ENCODE measurements at regions not wholly inside any gene's neighbourhood (a gene's known extent, or its start where the extent isn't known, plus 50 kb on each side); places are given as distances from the start of the nearest gene placed in this dataset.
"Not testable (repeated sequence)": the region's sequence is repeated elsewhere in the genome, so short reads cannot be mapped to it uniquely, and the experiment has no call there.

DNA sequence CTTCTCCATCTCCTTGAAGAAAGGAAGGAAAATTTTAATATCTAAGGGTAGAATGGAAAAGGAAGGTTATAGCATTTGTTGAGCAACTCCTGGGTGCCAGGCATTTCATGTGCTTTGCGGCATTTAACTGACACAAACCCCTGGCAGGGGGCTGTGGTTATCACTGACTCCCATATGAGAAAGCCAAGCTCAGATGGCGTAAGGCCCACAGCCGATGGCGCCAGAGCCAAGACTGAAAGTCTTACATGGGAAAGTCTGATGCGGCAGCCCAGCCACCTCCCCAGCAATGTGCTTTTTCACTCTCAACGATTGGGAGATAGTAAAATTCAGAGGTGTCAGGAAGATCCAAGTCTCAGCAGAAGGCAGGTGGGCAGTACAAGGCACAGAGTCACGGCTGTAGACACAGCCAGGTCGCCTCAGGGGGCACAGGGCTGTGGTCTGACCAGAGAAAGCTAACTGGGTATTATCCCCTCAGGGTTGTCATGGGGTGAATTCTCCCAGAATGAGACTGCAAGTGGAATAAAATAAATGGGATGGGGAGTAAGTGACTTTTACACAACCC, 324.2 kb upstream of the NCKAP5 start:
- Mint-ChIP-seq H3K36me3 (ENCODE audit: insufficient read depth, unreplicated experiment) (no peaks in the 10 kb centered on the region), H3K9me3 (ENCODE audit: low read depth, unreplicated experiment) (peaks cover 4% of the 10 kb centered on the region), H3K4me3 (ENCODE audit: low read depth, unreplicated experiment) (no peak overlapping the region), H3K4me1 (ENCODE audit: low read depth, unreplicated experiment) (peaks cover 4% of the 10 kb centered on the region), H3K27ac (ENCODE audit: unreplicated experiment) (no peak overlapping the region), H3K27me3 (ENCODE audit: unreplicated experiment) (peaks cover 28% of the 10 kb centered on the region)
- TF ChIP-seq CTCF (IDR thresholded peaks at IDR 0.05; ENCODE audit: unreplicated experiment) = no peak
- CTCF ChIA-PET = no interaction called here
- intact Hi-C loops (cut with micrococcal nuclease; ENCODE audit: unreplicated experiment) = no loop called here
- no TSS peak for BruUV-seq (replicated peaks)
- DNase-seq = no peak

GRCh38 chr2:133894429-133894828, 326.2 kb upstream of the NCKAP5 start:
- no peak overlapping the region for H3K4me3 Mint-ChIP-seq (ENCODE audit: low read depth, unreplicated experiment)
- CTCF ChIA-PET = no interaction called here
- no peaks in the 10 kb centered on the region for H3K36me3 Mint-ChIP-seq (ENCODE audit: insufficient read depth, unreplicated experiment)
- peaks cover 5% of the 10 kb centered on the region for H3K9me3 Mint-ChIP-seq (ENCODE audit: low read depth, unreplicated experiment)
- BruUV-seq (replicated peaks) = no TSS peak
- no peak for DNase-seq
- H3K27me3 Mint-ChIP-seq (ENCODE audit: unreplicated experiment) = peaks cover 29% of the 10 kb centered on the region
- no peaks in the 10 kb centered on the region for H3K4me1 Mint-ChIP-seq (ENCODE audit: low read depth, unreplicated experiment)
- no peak overlapping the region for H3K27ac Mint-ChIP-seq (ENCODE audit: unreplicated experiment)
- intact Hi-C loops (cut with micrococcal nuclease; ENCODE audit: unreplicated experiment) = no loop called here
- TF ChIP-seq CTCF (IDR thresholded peaks at IDR 0.05; ENCODE audit: unreplicated experiment) = no peak

DNA sequence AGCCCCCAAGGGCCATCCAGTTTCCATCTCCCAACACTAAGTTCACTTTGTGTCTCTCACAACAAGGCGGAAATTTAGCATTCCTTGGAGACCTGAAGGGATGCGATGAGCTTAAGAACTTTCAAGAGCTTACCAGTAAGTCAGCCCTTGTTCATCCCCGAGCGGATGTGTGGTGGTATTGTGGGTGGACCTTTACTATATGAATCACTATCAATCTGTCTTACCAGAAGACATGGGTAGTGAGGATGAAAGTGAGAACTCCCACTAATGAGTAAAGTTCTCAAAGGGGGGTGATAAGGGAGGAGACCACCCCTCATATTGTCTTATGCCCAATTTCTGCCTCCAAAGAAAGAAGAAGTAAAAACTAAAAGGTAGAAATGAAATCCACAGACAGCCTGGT, 329.6 kb upstream of the NCKAP5 start:
- BruUV-seq (replicated peaks); H3K4me1 Mint-ChIP-seq (ENCODE audit: low read depth, unreplicated experiment); H3K27ac Mint-ChIP-seq (ENCODE audit: unreplicated experiment); intact Hi-C loops (cut with micrococcal nuclease; ENCODE audit: unreplicated experiment); H3K4me3 Mint-ChIP-seq (ENCODE audit: low read depth, unreplicated experiment); CTCF ChIA-PET; DNase-seq; H3K36me3 Mint-ChIP-seq (ENCODE audit: insufficient read depth, unreplicated experiment): not testable (repeated sequence)
- peaks cover 11% of the 10 kb centered on the region for H3K9me3 Mint-ChIP-seq (ENCODE audit: low read depth, unreplicated experiment)
- H3K27me3 Mint-ChIP-seq (ENCODE audit: unreplicated experiment) = peaks cover 50% of the 10 kb centered on the region

DNA sequence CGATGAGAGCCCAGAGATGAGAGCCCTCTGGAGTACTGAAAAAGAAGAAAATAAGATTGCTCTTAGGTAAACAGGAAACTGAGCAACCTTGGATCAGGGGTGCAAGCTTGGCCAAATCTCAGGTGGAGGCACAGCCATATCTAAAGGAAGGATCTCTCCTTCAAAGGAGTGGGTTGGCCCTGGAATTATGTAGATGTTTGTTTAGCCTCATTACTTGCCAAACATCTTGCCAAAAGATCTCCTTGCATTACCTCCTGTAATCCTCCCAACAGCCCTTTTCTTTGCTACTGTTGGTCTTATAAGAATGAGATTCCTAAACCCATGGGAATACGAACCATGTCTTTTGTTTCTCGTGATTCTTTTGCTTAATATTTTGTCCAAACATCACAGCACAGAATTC, 332.6 kb upstream of the NCKAP5 start:
- CTCF ChIA-PET = no interaction called here
- intact Hi-C loops (cut with micrococcal nuclease; ENCODE audit: unreplicated experiment) = no loop called here
- H3K36me3 Mint-ChIP-seq (ENCODE audit: insufficient read depth, unreplicated experiment) = no peaks in the 10 kb centered on the region
- peaks cover 22% of the 10 kb centered on the region for H3K27me3 Mint-ChIP-seq (ENCODE audit: unreplicated experiment)
- no TSS peak for BruUV-seq (replicated peaks)
- no peak for DNase-seq
- no peak overlapping the region for H3K27ac Mint-ChIP-seq (ENCODE audit: unreplicated experiment)
- H3K4me3 Mint-ChIP-seq (ENCODE audit: low read depth, unreplicated experiment) = no peak overlapping the region
- no peak for TF ChIP-seq CTCF (IDR thresholded peaks at IDR 0.05; ENCODE audit: unreplicated experiment)
- peaks cover 11% of the 10 kb centered on the region for H3K9me3 Mint-ChIP-seq (ENCODE audit: low read depth, unreplicated experiment)
- H3K4me1 Mint-ChIP-seq (ENCODE audit: low read depth, unreplicated experiment) = no peaks in the 10 kb centered on the region

DNA sequence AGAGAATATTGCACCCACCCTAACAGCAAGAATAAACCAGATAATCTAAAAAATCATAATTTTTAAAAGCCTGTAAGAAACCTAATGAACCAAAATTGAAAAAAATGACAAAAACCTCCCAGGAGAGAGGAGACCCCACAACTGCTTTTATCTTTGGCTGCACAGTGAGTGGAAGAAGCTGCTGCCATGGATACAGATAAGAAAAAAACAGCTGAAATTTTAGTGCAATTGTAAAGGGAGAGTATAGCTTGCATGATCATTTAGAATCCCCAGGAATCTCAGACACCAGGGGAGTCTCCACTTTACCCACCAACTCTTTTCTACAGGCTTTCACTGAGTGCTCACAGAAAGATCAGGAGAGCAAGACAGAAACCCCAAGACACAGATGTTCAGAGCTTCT, 338.1 kb upstream of the NCKAP5 start:
- BruUV-seq (replicated peaks) = no TSS peak
- CTCF ChIA-PET = interaction anchor here (0.7 kb wide), 1 partner anchor 250 kb away, joined by 3 read pairs; no protein-coding TSS in a partner anchor
- intact Hi-C loops (cut with micrococcal nuclease; ENCODE audit: unreplicated experiment) = no loop called here

More for the DNA sequence above, 338.1 kb upstream of the NCKAP5 start:
- Mint-ChIP-seq H3K36me3 (ENCODE audit: insufficient read depth, unreplicated experiment) (no peaks in the 10 kb centered on the region), H3K9me3 (ENCODE audit: low read depth, unreplicated experiment) (peaks cover 2% of the 10 kb centered on the region), H3K4me3 (ENCODE audit: low read depth, unreplicated experiment) (no peak overlapping the region), H3K4me1 (ENCODE audit: low read depth, unreplicated experiment) (no peaks in the 10 kb centered on the region), H3K27ac (ENCODE audit: unreplicated experiment) (no peak overlapping the region), H3K27me3 (ENCODE audit: unreplicated experiment) (peaks cover 1% of the 10 kb centered on the region)
- no peak for DNase-seq
- no peak for TF ChIP-seq CTCF (IDR thresholded peaks at IDR 0.05; ENCODE audit: unreplicated experiment)

Data from Calu3 (cell line).